Mucosa of descending colon (tissue), 3 donors: ENCODE measurements at regions not wholly inside any gene's neighbourhood (a gene's known extent, or its start where the extent isn't known, plus 50 kb on each side); places are given as distances from the start of the nearest gene placed in this dataset.

Experiments used
- ATAC-seq: fragments of 200-7000 bp; cut with Tn5 transposase; one replicate; pipeline ENCODE4 v1.9.1; 2020; ENCODE audit warnings: mild to moderate bottlenecking, moderate library complexity
- DNase-seq, 3 donors: peaks; one replicate each; pipeline ENCODE4 v3.0.0-alpha.2; 2020
- H3K36me3 ChIP-seq: fragments of 200-600 bp; one replicate; pipeline ENCODE4 v1.8.0; 2021; ENCODE audit warnings: low read depth, mild to moderate bottlenecking
- H3K4me1 ChIP-seq: fragments of 200-600 bp; one replicate; pipeline ENCODE4 v1.8.0; 2021; ENCODE audit warnings: low read depth, mild to moderate bottlenecking
- H3K4me3 ChIP-seq: fragments of 200-600 bp; one replicate; pipeline ENCODE4 v1.8.0; 2021; ENCODE audit warnings: mild to moderate bottlenecking
- H3K9me3 ChIP-seq: fragments of 200-600 bp; one replicate; pipeline ENCODE4 v1.8.0; 2021; ENCODE audit warnings: mild to moderate bottlenecking
- intact Hi-C, 2 donors: fragments of 100-400 bp; cut with DNase I in 1 of 2; cut with micrococcal nuclease in 1 of 2; formaldehyde crosslinking; loops; one replicate each; pipeline versions ENCODE4 v1.11.0 to v1.11.1; 2022; cut with DNase I, micrococcal nuclease
- TF ChIP-seq, protein P1 (sequence below): fragments of 200-600 bp; IDR thresholded peaks from one replicate; pipeline ENCODE4 v1.8.0; 2022; ENCODE audit warnings: antibody characterized with exemption, mild to moderate bottlenecking
- donor health status: DM: no; HTN: no; CAD: no; lungs with moderate emphysema.
- donor health status: DM: no; HTN: no; CAD: no.
- donor health status: DM: no; HTN: yes; CAD: no.

DNA sequence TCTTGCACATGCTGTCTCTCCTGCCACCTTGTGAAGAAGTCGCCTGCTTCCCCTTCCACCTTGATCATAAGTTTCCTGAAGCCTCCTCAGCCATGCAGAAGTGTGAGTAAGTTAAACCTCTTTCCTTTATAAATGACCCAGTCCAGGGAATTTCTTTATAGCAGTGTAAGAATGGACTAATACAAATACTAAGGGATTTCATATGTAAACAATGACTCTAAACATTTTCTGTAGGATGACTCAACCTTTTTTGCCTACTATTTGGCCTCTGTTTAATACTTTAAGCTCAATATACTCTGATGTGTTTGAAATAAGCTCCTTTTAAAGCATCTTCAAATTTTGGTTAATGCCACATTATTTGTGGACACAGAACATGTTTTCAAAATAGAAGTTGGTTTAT lies 813.5 kb upstream of the SLIT2 start:
- intact Hi-C loops: no loop called here

GRCh38 chr4:19437008-19437407 lies 814.7 kb upstream of the SLIT2 start:
- DNase-seq (no peak), ATAC-seq (no peak)
- TF ChIP-seq, protein P1, sequence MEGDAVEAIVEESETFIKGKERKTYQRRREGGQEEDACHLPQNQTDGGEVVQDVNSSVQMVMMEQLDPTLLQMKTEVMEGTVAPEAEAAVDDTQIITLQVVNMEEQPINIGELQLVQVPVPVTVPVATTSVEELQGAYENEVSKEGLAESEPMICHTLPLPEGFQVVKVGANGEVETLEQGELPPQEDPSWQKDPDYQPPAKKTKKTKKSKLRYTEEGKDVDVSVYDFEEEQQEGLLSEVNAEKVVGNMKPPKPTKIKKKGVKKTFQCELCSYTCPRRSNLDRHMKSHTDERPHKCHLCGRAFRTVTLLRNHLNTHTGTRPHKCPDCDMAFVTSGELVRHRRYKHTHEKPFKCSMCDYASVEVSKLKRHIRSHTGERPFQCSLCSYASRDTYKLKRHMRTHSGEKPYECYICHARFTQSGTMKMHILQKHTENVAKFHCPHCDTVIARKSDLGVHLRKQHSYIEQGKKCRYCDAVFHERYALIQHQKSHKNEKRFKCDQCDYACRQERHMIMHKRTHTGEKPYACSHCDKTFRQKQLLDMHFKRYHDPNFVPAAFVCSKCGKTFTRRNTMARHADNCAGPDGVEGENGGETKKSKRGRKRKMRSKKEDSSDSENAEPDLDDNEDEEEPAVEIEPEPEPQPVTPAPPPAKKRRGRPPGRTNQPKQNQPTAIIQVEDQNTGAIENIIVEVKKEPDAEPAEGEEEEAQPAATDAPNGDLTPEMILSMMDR: no peak

More for the DNA sequence above, 813.5 kb upstream of the SLIT2 start:
- ATAC-seq (no peak), DNase-seq (no peak)
- TF ChIP-seq, protein P1: no peak
- Histone ChIP-seq H3K9me3 (peaks cover 22% of the 10 kb centered on the region), H3K4me3 (no peak overlapping the region), H3K36me3 (no peaks in the 10 kb centered on the region), H3K4me1 (no peaks in the 10 kb centered on the region)

GRCh38 chr4:19429684-19430083 lies 822.0 kb upstream of the SLIT2 start:
- intact Hi-C loops: no loop called here
- H3K9me3 ChIP-seq: peaks cover 6% of the 10 kb centered on the region
- H3K36me3 ChIP-seq: no peaks in the 10 kb centered on the region
- TF ChIP-seq, protein P1: no peak
- ATAC-seq: no peak
- H3K4me3 ChIP-seq: no peak overlapping the region
- no peaks in the 10 kb centered on the region for H3K4me1 ChIP-seq
- no peak for DNase-seq

More at GRCh38 chr4:19437008-19437407, 814.7 kb upstream of the SLIT2 start:
- no peaks in the 10 kb centered on the region for H3K36me3 ChIP-seq
- peaks cover 11% of the 10 kb centered on the region for H3K9me3 ChIP-seq
- intact Hi-C loops: no loop called here
- H3K4me1 ChIP-seq: no peaks in the 10 kb centered on the region
- no peak overlapping the region for H3K4me3 ChIP-seq

DNA sequence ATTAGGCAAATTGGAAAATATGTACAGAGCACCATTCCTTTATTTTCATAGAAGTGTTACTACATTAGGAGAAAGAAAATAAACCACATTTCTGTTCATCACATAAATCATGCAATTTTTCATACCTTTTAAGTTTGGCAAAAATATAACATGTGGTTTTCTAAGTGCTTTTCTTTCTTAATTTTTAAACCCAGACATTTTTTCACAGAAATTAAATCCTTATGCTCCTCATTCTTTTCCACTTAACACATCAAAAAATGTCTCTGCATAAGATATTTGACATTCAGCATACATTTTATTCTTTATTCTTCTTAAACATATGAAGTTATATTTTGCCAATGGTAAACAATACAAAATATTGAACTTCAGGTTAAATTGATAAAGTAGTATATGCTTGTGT lies 826.6 kb upstream of the SLIT2 start:
- intact Hi-C loops: no loop called here
- no peaks in the 10 kb centered on the region for H3K36me3 ChIP-seq
- H3K4me1 ChIP-seq: no peaks in the 10 kb centered on the region

GRCh38 chr4:19417256-19417655 lies 834.4 kb upstream of the SLIT2 start:
- no peak for ATAC-seq
- intact Hi-C loops: no loop called here

More for the DNA sequence above, 826.6 kb upstream of the SLIT2 start:
- ATAC-seq: no peak
- H3K4me3 ChIP-seq: no peak overlapping the region
- TF ChIP-seq, protein P1: no peak
- H3K9me3 ChIP-seq: peaks cover 7% of the 10 kb centered on the region
- DNase-seq: no peak

More at GRCh38 chr4:19417256-19417655, 834.4 kb upstream of the SLIT2 start:
- no peak overlapping the region for H3K4me3 ChIP-seq
- peaks cover 4% of the 10 kb centered on the region for H3K9me3 ChIP-seq
- H3K4me1 ChIP-seq: no peaks in the 10 kb centered on the region
- H3K36me3 ChIP-seq: no peaks in the 10 kb centered on the region
- TF ChIP-seq, protein P1: no peak
- no peak for DNase-seq
